ENCODE measurements at regions not wholly inside any gene's neighbourhood (a gene's known extent, or its start where the extent isn't known, plus 50 kb on each side); places are given as distances from the start of the nearest gene placed in this dataset.

GRCh38 chr22:48557473-48557872, 1270.2 kb downstream of the BRD1 start:
- DNase-seq (ENCODE audit: low spot score), result no peak
- H3K9me3 ChIP-seq (ENCODE audit: severe bottlenecking), result no peaks in the 10 kb centered on the region
- no peaks in the 10 kb centered on the region for H3K4me1 ChIP-seq (ENCODE audit: insufficient read depth, poor library complexity, severe bottlenecking)

GRCh38 chr22:48556751-48557150, 1270.9 kb downstream of the BRD1 start:
- no peaks in the 10 kb centered on the region for H3K36me3 ChIP-seq (ENCODE audit: low read depth)
- no peak for TF ChIP-seq CTCF (IDR thresholded peaks at IDR 0.05; ENCODE audit: poor library complexity, severe bottlenecking)
- DNase-seq (ENCODE audit: low spot score) (no peak), ATAC-seq (ENCODE audit: low read depth) (no peak)
- no peak overlapping the region for H3K4me3 ChIP-seq (ENCODE audit: severe bottlenecking)
- H3K4me1 ChIP-seq (ENCODE audit: insufficient read depth, poor library complexity, severe bottlenecking), result no peaks in the 10 kb centered on the region
- no peak overlapping the region for H3K27ac ChIP-seq (ENCODE audit: poor library complexity, severe bottlenecking)
- H3K9me3 ChIP-seq (ENCODE audit: severe bottlenecking), result no peaks in the 10 kb centered on the region
- no peaks in the 10 kb centered on the region for H3K27me3 ChIP-seq (ENCODE audit: insufficient read depth, poor library complexity, severe bottlenecking)

More at GRCh38 chr22:48557473-48557872, 1270.2 kb downstream of the BRD1 start:
- no peak for TF ChIP-seq CTCF (IDR thresholded peaks at IDR 0.05; ENCODE audit: poor library complexity, severe bottlenecking)
- H3K27ac ChIP-seq (ENCODE audit: poor library complexity, severe bottlenecking), result no peak overlapping the region
- no peak for ATAC-seq (ENCODE audit: low read depth)
- no peaks in the 10 kb centered on the region for H3K27me3 ChIP-seq (ENCODE audit: insufficient read depth, poor library complexity, severe bottlenecking)
- H3K36me3 ChIP-seq (ENCODE audit: low read depth), result no peaks in the 10 kb centered on the region
- no peak overlapping the region for H3K4me3 ChIP-seq (ENCODE audit: severe bottlenecking)

- H3K36me3 ChIP-seq (ENCODE audit: low read depth), result no peaks in the 10 kb centered on the region
- H3K9me3 ChIP-seq (ENCODE audit: severe bottlenecking), result no peaks in the 10 kb centered on the region
- DNase-seq (ENCODE audit: low spot score) (no peak), ATAC-seq (ENCODE audit: low read depth) (no peak)
- H3K27me3 ChIP-seq (ENCODE audit: insufficient read depth, poor library complexity, severe bottlenecking), result no peaks in the 10 kb centered on the region
- no peaks in the 10 kb centered on the region for H3K4me1 ChIP-seq (ENCODE audit: insufficient read depth, poor library complexity, severe bottlenecking)
- H3K4me3 ChIP-seq (ENCODE audit: severe bottlenecking), result no peak overlapping the region
- H3K27ac ChIP-seq (ENCODE audit: poor library complexity, severe bottlenecking), result no peak overlapping the region
- no peak for TF ChIP-seq CTCF (IDR thresholded peaks at IDR 0.05; ENCODE audit: poor library complexity, severe bottlenecking)
Measured at GRCh38 chr22:48556222-48556621, 1271.5 kb downstream of the BRD1 start.

- no peak for ATAC-seq (ENCODE audit: low read depth)
Measured at GRCh38 chr22:48555606-48556005, 1272.1 kb downstream of the BRD1 start.

More at GRCh38 chr22:48555606-48556005, 1272.1 kb downstream of the BRD1 start:
- no peaks in the 10 kb centered on the region for H3K4me1 ChIP-seq (ENCODE audit: insufficient read depth, poor library complexity, severe bottlenecking)
- H3K36me3 ChIP-seq (ENCODE audit: low read depth), result no peaks in the 10 kb centered on the region
- no peaks in the 10 kb centered on the region for H3K27me3 ChIP-seq (ENCODE audit: insufficient read depth, poor library complexity, severe bottlenecking)
- H3K9me3 ChIP-seq (ENCODE audit: severe bottlenecking), result no peaks in the 10 kb centered on the region
- TF ChIP-seq CTCF (IDR thresholded peaks at IDR 0.05; ENCODE audit: poor library complexity, severe bottlenecking), result no peak
- no peak for DNase-seq (ENCODE audit: low spot score)
- no peak overlapping the region for H3K4me3 ChIP-seq (ENCODE audit: severe bottlenecking)
- H3K27ac ChIP-seq (ENCODE audit: poor library complexity, severe bottlenecking), result no peak overlapping the region
